Progenitor cell of endocrine pancreas (in vitro differentiated cells): ENCODE measurements at regions not wholly inside any gene's neighbourhood (a gene's known extent, or its start where the extent isn't known, plus 50 kb on each side); places are given as distances from the start of the nearest gene placed in this dataset.

ENCODE experiments used
- DNase-seq: peaks from one replicate; pipeline ENCODE4 v3.0.0; 2021; ENCODE audit warnings: low spot score; ENCODE audit not compliant: unreplicated experiment
- H3K27ac Mint-ChIP-seq: 2 replicates; pipeline ENCODE4 v1.8.0; 2021; ENCODE audit warnings: mild to moderate bottlenecking, moderate library complexity, mixed read lengths
- H3K27me3 Mint-ChIP-seq: 2 replicates; pipeline ENCODE4 v1.8.0; 2021; ENCODE audit warnings: mixed read lengths
- H3K36me3 Mint-ChIP-seq: 2 replicates; pipeline ENCODE4 v1.8.0; 2022; ENCODE audit warnings: mixed read lengths; ENCODE audit not compliant: insufficient read depth
- H3K4me1 Mint-ChIP-seq: 2 replicates; pipeline ENCODE4 v1.8.0; 2021; ENCODE audit warnings: low read depth, mixed read lengths
- H3K4me3 Mint-ChIP-seq: 2 replicates; pipeline ENCODE4 v1.8.0; 2021; ENCODE audit warnings: low read depth, mild to moderate bottlenecking, moderate library complexity, mixed read lengths
- H3K9me3 Mint-ChIP-seq: 2 replicates; pipeline ENCODE4 v1.8.0; 2021; ENCODE audit warnings: low read depth, mixed read lengths
- TF ChIP-seq, protein P1 (sequence below): fragments of 200-600 bp; sonication (generic); IDR thresholded peaks from one replicate; pipeline ENCODE4 v1.5.0; 2021; ENCODE audit warnings: antibody characterized with exemption, mild to moderate bottlenecking; ENCODE audit not compliant: unreplicated experiment

DNA sequence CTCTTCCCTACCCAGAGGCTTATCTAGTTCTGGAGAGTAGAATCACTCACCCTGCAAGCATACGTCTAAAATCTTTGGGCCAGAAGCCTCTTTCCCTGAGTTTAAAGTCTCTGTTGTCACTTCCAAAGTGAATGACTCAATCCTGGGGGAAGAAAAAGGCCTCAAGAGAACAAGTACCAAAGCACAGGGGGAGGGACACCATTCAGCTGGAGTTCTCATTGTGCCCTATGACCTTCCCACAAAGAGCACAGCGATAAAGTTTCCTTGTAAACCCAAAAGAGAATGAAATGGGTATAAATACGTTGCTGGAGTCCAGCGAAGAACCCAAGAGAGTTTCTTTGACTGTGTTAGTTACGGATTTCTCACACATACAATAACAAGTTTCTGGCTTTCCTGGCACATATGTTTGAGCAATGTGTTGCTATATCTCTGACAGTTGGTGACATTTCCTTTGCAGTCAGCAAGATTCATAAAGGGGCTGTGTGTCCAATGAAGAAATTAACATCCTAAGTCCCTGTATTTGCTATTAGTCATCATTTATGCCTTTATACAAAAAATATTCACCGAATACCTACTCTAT is 107.3 kb upstream of the PTPRG start:
- Mint-ChIP-seq H3K27me3 (no peaks in the 10 kb centered on the region), H3K4me1 (peaks cover 4% of the 10 kb centered on the region), H3K9me3 (no peaks in the 10 kb centered on the region), H3K4me3 (no peak overlapping the region), H3K36me3 (no peaks in the 10 kb centered on the region), H3K27ac (no peak overlapping the region)
- TF ChIP-seq, protein P1, sequence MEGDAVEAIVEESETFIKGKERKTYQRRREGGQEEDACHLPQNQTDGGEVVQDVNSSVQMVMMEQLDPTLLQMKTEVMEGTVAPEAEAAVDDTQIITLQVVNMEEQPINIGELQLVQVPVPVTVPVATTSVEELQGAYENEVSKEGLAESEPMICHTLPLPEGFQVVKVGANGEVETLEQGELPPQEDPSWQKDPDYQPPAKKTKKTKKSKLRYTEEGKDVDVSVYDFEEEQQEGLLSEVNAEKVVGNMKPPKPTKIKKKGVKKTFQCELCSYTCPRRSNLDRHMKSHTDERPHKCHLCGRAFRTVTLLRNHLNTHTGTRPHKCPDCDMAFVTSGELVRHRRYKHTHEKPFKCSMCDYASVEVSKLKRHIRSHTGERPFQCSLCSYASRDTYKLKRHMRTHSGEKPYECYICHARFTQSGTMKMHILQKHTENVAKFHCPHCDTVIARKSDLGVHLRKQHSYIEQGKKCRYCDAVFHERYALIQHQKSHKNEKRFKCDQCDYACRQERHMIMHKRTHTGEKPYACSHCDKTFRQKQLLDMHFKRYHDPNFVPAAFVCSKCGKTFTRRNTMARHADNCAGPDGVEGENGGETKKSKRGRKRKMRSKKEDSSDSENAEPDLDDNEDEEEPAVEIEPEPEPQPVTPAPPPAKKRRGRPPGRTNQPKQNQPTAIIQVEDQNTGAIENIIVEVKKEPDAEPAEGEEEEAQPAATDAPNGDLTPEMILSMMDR, result no peak
- DNase-seq, result no peak

DNA sequence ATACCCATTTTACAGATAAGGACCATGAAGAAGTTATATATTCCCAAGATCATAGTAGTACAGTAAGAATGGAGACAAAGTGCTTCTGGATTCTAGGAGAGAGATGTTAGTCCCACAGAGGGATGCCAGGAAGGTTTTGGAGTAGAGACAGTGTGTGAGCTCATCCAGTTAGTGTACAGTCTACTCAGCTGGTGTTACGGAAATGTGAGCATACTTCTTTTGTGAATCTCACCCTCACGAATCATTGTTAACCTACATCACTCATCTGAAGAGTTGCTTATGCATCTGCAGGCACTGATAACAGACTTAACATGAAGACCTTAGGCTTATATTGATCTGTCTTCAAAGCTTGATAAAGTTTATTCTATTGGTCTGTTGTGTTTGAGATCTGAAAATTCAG is 106.6 kb upstream of the PTPRG start:
- Mint-ChIP-seq H3K27ac (no peak overlapping the region), H3K4me1 (peaks cover 4% of the 10 kb centered on the region), H3K27me3 (no peaks in the 10 kb centered on the region), H3K4me3 (no peak overlapping the region), H3K36me3 (no peaks in the 10 kb centered on the region), H3K9me3 (no peaks in the 10 kb centered on the region)
- no peak for DNase-seq
- TF ChIP-seq, protein P1, result no peak

DNA sequence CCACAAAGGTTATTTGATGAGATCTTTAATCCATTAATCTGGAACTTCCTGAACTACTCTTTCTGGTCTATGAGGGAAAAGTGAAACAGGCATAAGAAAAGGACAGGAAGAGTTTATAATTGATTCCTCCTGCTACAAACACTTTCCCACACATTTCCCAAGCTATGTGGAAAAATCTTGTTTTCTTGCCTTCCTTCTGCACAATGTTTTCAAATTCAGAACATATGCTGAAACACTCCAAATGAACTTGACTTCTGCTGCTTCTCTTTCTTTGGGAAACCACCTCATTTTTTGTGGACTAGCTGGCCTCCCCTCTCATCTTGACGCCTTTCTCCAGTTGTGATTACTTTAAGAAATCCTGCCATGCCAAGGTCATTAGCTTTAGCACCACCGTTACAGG is 100.7 kb upstream of the PTPRG start:
- H3K4me1 Mint-ChIP-seq, result no peaks in the 10 kb centered on the region
- H3K4me3 Mint-ChIP-seq, result no peak overlapping the region
- H3K27ac Mint-ChIP-seq, result no peak overlapping the region
- no peak for DNase-seq
- no peaks in the 10 kb centered on the region for H3K9me3 Mint-ChIP-seq
- TF ChIP-seq, protein P1, result no peak
- H3K27me3 Mint-ChIP-seq, result no peaks in the 10 kb centered on the region
- no peaks in the 10 kb centered on the region for H3K36me3 Mint-ChIP-seq

DNA sequence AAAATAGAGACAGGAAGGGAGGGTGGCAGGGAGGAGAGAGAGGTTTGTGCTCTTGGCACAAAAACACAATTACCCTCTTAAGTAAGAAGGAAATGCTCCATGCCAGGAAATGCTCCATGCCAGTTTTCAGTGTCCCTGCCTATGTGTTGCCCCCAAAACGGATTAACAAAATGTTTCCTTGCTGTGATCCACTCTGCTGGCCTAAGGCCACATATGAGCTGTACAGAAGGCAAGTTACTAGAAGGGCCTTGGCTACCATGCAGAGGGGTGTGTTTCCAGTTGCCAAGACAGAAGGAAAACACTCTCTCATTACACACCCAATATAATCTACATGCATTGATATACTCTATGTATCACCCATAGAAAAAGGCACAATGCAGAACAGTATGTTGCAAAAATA is 98.2 kb upstream of the PTPRG start:
- H3K9me3 Mint-ChIP-seq, result no peaks in the 10 kb centered on the region
- DNase-seq, result no peak
- no peak overlapping the region for H3K4me3 Mint-ChIP-seq
- TF ChIP-seq, protein P1, result no peak
- no peaks in the 10 kb centered on the region for H3K4me1 Mint-ChIP-seq
- H3K27me3 Mint-ChIP-seq, result peaks cover 13% of the 10 kb centered on the region
- H3K27ac Mint-ChIP-seq, result no peak overlapping the region
- no peaks in the 10 kb centered on the region for H3K36me3 Mint-ChIP-seq

GRCh38 chr3:61464518-61465140 is 96.7 kb upstream of the PTPRG start:
- H3K27ac Mint-ChIP-seq, result no peak overlapping the region
- TF ChIP-seq, protein P1, result no peak
- peaks cover 19% of the 10 kb centered on the region for H3K27me3 Mint-ChIP-seq
- no peak for DNase-seq
- H3K9me3 Mint-ChIP-seq, result no peaks in the 10 kb centered on the region
- H3K4me3 Mint-ChIP-seq, result no peak overlapping the region
- no peaks in the 10 kb centered on the region for H3K4me1 Mint-ChIP-seq
- H3K36me3 Mint-ChIP-seq, result no peaks in the 10 kb centered on the region
